HG03135 (cell line): ENCODE measurements at regions not wholly inside any gene's neighbourhood (a gene's known extent, or its start where the extent isn't known, plus 50 kb on each side); places are given as distances from the start of the nearest gene placed in this dataset.

Experiments
- ATAC-seq: cut with Tn5 transposase; IDR thresholded peaks from one replicate; pipeline ENCODE4 v1.9.1; 2021; ENCODE audit warnings: mild to moderate bottlenecking, moderate library complexity; ENCODE audit not compliant: unreplicated experiment

DNA sequence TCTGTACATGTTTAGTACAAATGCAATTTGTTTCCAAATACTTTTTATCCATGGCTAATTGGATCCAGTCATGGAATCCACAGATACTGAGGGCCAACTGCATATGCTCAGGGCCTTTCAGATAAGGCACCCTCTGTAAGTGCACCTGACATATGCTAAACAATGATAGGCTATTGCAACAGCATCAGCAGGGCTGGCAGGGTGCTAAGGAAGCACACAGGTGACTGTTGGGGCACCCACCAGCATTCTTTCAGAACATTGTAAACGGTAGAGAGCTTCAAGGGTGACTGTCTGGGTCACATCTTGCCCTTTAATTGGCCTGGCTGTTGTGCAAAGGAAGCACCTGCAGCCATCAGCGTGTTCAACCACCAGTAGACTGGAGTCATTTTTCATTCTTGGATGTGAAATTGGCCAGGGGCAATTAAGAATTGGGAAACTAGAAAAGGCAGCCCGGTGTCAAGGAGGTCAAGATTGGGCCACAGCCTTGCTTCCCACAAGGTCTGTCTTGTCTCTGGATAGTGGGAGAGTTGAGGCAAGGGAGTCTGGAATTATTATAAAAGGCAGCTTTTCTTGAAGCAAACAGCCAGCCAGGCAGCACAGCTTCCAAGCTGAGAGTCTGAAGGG, 129.3 kb upstream of the RAI14 start:
- no peak for ATAC-seq

DNA sequence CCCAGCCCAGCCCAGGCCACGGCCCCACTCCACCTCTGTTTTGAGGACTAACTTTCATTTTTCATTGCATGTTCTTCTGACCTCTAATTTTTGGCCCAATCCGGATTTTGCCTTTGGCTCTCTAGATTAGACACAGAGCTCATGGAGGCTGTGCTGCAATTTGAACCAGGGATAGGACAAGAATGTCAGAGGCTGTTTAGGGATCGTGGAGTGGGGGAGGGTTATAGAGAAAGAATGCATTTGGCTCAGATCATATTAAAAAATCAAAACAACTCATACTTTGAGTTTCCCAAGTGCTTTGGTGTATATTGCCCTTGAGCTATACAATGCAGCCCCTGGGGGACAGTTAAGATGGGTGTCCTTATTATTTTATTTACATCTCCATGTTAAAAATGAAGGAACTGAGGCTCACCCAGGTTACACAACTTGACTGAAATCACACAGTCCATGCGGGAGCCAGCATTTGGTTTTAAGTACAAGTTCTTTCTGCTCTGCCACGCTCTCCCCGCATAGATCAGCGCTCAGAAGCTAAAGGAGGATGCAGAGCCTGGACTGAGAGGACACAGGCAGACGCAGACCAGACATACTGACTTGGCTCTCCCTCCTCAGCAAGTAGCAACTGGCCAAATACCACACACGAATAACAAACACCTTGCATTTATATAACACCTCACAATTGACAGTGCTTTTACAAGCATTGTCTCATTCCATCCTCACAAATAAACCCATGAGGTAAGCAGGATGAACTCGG, 126.4 kb upstream of the RAI14 start:
- no peak for ATAC-seq

DNA sequence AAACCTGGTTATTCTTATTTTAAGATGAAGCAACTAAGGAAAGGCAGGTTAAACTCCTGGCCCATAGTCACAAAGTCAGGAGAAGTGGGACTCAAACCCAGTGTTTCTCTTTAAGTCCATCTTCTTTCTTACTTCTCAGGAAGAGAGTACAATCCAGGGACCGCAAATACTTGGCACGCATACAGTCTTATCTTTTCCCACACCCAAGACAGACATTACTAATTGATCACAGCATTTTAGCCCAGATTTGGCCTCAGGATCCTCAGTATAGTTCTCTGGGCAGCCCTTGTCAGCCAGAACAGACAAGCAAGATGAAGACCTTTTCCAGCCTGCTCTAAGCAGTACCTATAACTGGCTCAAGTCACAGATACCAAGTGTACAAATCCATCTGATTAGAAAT, 125.5 kb upstream of the RAI14 start:
- ATAC-seq, result no peak

DNA sequence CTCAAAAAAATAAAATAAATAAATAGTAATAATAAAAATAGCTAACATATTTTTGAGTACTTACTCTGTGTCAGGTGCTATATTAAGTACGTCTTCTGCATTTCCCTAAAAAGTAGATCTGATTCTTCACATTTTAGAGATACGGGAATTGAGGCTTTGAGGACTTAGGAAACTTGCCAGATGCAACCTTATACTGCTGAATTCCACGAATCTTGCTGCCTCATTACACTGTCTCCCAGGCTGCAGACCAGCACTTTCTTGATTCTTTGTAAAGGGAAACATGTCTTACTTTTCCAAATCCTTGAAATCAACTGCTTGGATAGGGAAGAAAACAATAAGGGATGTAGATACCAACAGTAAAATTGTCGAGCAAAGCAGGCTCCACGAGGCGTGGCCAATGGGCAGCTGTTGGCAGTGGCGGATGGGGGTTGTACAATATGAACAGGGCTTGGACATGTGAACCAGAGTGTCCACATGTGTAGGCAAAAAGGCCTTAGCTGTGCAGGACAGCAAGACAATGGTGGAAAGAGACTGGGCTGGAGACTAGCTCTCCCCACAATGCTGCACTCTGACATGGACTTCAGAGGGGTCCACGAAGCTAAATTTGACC, 124.3 kb upstream of the RAI14 start:
- no peak for ATAC-seq

DNA sequence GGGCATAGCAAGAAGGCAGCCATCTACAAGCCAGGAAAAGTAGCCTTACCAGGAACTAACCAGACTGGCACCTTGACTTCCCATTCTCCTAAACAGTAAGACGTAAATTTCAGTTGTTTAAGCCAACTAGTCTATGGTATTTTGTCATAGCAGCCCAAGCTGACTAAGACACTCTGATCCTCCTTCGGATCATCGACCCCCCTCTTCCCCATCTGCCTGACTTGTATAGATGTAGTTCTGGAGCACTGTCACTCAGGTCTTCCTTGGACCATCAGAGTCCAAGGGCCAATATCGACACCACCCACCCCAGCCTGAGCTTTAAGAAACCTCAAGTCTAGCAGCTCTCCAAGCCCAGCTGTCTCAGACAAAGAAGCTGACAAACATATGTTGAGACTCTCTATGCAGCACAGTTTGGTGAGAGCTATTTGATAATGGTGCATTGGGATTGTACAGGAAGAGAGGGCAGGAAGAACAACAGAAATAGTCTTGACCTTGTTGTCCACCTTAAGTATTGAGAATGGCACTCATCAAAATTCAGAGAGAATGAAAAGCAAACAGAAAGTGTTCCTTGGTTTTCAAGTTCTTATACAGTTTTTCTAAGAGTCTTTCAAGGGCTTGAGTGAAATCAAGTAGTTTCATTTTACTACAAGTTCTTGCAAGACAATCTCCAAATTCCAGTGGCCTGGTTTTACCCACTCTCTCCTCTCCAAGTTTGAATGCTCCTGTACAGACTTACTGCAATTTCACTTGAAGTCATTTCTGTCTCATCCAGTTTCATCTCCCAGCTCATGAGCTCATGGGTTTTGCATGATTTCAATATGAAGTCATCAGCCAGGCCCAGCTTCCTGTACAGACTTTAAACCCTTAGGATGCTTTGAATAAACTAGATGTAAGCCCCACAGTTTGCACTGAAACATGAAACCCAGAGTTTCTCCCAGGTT, 122.3 kb upstream of the RAI14 start:
- peak; percentile 87 for ATAC-seq

DNA sequence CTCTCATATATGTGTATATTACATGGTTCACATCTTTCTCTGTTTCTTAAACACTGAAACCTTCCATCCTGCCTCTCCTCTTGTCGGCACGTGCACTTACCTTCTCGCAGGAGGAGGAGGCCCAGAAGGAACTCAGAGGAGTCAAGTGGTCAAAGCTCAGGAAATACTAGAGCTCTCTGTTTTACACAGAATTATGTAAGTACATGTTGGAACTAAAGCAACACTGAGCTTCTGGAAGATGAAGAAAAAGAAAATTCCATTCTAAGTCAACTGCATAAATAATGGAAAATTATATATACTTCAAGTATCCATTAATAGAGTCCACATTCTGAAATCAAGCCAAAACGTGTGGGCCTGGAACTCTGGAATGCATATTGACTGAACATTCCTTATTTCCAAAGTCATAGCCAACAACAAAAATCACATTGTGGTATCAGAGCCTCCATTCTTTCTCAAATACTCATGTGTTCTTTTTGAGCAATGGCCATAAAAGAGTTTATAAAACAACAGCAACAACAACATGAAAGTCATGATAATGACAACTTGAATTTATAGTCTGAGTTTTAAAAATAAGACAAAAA, 121.5 kb upstream of the RAI14 start:
- no peak for ATAC-seq

DNA sequence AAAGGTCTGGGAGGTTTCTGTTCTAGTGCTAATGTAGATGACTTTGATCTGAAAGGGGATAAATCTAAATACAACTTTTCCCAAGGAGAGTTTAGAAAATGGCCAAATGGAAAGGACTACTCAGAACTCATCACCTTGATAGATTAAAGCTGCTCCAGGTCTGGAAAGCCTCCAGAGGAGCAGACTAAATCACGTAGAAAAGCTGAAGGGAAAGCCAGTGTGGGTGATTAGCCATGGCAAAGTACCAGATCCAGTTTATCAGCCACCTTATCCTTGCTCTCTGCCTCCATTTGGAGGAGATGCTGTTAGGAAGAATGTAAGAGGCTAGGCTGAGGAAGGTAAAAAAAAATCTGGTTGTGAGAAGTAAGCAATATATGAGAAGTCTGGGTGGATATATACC, 120.7 kb upstream of the RAI14 start:
- ATAC-seq, result no peak

DNA sequence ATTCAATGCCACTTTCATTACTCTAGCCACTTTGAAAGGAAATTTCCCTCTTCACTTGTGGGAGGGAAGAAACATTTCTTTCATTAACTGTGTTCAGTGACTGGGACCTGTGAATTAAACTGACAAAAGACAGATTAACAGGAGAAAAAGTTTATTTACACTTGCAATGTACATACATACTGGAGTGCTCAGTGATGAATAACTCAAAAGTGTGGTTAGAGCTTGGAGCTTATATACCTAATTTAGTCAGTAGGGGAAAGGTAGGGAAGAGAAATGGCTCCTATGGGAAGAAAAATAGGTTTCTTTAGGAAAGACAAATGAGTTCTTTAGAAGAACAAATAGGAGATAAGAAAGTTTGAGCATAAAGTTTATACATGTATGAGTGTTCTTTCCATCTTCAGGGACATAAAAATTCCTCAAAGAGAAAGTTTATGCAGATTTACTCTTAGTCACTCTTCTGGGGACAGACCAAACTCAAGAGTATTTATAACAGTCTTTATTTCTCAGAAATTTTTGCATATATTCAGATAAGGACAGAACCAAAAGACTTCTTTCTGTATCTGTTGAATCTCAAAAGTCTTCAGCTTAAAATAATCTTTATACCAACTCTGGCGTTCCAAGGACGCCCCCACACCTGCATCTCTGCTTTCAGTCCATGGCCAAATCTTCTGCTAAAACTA, 120.0 kb upstream of the RAI14 start:
- ATAC-seq, result no peak

DNA sequence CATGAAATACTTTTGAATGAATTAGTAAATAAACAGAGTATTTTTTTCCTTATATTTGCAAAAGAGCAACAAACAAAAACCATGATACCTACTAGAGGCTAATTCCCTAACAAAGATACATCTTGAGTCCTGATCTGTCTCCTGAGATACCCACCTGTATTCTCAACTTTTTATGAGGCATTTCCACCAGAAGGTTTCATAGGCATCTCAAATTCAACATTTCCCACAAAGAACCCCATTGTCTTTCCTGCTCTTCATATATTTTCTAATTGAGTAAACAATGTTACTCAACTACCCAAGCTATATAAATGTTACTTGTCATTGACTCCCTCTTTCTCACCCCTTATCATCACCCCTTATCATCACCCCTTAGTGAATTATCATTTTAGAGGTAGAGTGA, 119.4 kb upstream of the RAI14 start:
- ATAC-seq, result no peak

DNA sequence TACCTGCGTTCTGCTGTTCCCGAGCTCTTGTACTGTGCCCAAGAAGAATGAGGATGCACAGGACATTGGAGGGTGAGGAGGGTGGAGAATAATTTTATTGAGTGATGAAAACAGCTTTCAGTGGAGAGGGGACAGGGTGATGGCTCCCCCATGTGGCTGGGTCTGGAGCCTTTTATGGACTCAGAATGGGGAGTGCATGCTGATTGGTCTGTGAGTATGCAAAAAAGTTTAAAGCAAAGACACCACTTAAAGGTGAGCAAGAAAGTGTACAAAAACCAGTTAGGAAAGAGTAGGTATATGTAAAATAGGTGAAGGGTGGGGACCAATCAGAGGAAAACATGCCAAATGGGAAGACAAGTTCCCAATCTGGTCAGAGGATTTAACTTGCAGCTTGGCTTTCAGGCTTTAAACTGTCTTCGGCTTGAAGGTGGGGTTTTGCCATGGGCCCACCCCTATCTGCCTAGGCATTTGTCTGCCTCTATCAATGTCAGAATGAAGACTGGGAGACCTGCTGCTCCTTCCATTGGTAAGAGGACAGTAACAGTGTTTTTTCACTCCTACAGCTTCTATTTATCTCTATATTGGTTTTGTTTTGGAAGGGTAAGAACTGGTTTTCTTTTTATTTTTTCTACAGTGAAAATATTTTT, 118.0 kb upstream of the RAI14 start:
- ATAC-seq, result no peak

DNA sequence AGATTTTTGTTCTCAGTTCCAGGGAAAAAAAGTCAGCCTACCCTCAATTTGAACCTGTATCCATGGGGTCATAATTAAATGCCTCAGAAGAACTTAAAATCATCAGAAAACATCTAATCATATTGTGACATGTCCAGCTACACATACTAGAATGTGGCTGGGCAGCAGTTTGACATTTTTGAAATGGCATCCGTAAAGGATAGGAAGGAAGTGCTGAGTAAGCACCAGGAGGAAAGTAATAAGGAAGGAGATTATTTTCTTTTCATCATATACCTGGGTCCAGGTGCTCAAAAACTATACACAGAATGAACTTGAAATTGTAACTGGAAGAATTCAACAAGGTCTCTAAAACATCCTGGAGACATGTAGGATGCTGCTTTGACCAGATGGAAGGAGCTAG, 116.9 kb upstream of the RAI14 start:
- ATAC-seq, result no peak

DNA sequence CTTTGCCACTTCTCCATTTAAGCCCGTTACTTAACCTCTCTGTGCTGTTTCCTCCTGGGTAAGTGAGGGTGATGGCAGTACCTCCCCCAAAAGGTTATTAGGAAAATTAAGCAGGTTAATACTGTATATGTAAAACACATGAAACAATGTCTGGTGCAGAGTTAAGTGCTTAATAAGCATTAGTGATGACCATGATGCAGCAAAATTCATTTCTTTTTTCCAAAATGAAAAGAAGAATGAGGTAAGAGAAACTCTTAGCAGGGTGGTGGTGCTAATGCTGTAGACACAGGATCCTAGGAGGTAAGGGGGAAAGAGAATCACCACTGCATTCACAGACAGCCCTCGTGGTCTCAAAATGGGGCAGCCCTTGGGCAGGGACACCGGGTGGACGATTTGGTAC, 115.1 kb upstream of the RAI14 start:
- ATAC-seq, result no peak

DNA sequence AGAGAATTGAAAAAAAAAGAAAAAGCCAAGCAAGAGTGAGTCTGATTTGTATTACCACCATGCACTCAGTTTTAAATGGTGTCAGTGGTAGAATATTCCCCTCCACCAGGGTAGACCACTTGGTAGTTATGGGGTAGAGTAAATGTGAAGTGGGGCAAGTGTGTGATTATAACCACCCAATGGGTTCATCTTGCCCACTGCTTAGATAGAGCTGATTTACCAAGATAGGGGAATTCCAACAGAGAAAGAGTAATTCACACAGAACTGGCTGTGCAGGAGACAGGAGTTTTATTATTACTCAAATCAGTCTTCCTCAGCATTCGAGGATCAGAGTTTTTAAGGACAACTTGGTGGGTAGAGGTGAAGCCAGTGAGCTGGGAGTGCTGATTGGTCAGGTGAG, 113.3 kb upstream of the RAI14 start:
- no peak for ATAC-seq

DNA sequence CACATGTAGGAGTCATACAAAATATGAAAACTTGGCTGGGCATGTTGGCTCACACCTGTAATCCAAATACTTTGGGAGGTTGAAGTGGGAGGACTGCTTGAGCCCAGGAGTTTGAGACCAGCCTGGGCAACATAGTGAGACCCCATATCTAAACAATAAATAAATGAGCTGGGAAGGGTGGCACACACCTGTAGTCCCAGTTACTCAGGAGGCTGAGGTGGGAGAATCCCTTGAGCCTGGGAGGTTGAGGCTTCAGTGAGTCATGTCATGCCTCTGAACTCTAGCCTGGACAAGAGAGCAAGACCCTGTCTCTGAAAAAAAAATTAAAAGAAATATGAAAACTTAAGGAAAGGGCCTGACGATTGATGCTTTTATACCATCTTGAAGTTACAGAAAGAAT, 112.4 kb upstream of the RAI14 start:
- no peak for ATAC-seq

DNA sequence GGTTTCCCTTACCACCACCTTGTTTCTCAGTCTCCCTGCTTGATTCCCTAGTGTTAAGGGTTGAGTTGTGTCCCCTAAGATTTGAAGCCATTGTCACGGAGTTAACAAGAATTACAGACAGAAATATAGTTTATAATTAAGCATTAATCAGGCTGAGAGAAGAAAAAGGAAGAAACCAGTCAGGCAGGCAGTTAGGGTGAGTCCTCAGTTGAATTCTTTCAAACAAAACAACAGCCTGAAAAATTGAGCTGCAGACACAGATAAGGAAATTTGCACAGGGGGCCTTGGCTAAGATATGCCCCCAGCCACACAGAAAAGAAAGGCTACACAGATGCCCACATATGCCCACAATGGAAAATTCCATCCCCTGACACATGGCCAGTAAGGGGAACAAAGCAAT, 111.7 kb upstream of the RAI14 start:
- no peak for ATAC-seq

DNA sequence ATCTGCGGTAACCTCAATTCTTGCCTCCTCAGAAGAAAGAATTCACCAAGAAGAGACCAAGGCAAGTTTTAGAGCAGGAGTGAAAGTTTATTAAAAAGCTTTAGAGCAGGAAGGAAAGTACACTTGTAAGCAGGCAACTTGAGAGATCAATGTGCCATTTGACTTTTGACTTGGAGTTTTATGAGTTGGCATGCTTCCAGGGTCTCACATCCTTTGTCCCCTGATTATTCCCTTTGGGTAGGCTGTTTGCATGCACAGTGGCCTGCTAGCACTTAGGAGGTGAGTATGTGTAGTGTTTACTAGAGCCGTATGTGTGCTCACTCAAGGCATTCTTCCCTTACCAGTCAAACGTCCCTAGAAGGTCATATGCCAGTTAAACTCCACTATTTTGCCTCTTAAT, 111.0 kb upstream of the RAI14 start:
- no peak for ATAC-seq

DNA sequence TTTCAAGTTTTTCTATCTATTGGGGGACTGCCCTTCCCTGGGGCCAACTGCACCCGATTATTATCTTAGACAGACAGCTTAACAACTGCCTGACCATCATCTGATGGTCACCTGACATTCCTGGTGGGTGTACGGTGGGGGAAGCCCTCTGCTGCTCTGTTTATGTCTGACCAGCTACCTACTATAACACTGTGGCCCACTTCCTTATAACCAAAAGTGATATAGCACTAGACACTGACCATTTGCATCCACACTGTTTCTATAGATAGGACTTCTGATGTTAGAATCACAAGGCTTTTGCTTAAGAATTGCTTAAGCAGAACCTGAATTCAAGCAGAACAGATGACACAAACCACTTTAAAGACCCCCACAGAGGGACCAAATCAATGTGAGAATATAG, 110.5 kb upstream of the RAI14 start:
- ATAC-seq, result no peak

DNA sequence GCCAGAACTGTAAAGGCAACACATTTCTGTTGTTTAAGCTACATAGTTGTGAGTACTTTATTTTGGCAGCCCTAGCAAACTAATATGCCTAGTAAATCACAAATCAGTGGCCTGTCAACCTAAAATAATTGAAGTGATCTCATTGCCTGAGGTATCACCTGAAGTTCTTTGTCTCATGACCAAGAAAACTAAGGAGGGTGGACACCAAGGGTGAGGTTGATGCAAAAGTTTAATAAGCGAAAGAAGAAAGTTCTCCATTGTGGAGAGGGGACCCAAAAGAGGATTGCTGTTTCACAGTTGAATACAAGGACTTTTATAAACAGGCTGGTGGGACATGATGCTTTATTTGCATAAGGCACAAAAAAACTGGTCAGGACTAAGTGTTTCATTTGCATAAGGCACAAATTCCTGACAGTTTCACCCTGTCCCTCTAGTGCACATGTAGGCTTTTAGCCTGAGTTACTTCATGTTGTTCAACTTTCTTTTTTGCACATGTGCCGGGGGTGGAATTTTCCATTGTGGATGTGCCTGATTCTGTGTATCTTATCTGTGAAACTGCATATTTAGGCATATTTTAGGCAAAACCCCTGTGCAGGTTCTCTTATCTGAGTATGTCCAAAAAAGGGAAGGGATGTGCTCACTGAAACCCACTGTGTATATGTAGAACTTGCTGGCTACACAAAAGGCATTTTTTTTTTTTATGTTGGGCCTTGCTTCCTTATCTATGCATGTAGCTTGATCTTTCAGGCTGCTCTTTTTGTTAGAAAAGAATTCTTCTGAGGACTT, 108.6 kb upstream of the RAI14 start:
- no peak for ATAC-seq

DNA sequence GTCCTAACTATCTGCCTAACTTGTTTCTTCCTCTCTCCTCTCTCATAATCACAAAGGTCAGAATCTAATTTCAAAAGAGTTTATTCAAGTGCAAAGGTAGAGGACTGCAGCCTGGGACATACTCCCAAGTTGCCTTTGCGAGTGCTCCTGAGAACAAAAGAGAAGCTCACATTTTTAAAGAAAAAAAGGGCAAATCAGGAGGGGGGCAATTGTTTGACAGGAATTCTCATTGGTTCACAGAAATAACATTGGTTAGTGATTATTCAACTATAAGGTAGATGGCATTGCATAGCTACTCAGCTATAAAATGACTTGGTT, 108.1 kb upstream of the RAI14 start:
- ATAC-seq, result no peak
